GM18867 (cell line): ENCODE measurements at regions not wholly inside any gene's neighbourhood (a gene's known extent, or its start where the extent isn't known, plus 50 kb on each side); places are given as distances from the start of the nearest gene placed in this dataset.

Experiments used
- ATAC-seq: cut with Tn5 transposase; IDR thresholded peaks from one replicate; pipeline ENCODE4 v1.9.1; 2021; ENCODE audit warnings: mild to moderate bottlenecking, moderate library complexity; ENCODE audit not compliant: unreplicated experiment

- no peak for ATAC-seq
Measured at GRCh38 chr1:168959382-168959781, 147.1 kb upstream of the ATP1B1 start.

- ATAC-seq, result no peak
Measured at GRCh38 chr1:168960114-168960513, 146.4 kb upstream of the ATP1B1 start.

DNA sequence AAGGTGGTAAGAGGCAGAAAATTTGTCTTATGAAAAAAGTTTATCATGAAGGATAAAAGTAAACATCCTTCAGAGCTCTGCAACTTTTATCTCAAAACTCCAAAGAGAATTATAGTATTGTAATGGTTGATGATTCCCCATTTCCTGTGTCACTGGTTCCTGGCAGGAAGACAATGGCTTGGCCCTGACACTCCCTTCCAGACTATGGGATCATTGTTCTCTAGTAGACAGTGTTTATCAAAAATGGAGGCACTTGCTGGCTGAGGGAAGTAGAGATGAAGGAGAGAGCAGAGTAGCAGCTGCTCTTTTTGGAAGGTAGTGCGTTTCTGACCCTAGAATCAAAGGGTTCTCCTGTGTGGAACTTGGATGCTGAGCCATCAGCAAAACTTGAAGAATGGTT, 145.9 kb upstream of the ATP1B1 start:
- ATAC-seq, result no peak

DNA sequence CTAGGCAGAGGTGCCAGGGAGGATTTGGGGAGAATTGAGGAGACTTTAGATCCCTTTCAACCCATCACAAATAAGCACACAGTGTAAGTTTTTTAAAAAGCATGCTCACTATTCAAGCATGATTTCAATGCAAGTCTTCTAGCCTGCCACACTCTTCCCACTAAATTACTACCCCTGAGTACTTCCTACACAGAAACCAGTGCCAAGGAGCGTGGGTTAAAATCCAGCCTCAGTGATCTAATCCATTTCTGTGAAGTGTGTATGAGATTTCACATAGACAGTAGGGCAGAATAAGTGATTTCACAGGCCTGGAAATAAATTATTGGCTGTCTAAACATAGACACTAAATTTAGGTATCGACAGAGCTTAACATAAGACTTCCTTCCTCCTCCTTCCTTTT, 142.9 kb upstream of the ATP1B1 start:
- no peak for ATAC-seq

DNA sequence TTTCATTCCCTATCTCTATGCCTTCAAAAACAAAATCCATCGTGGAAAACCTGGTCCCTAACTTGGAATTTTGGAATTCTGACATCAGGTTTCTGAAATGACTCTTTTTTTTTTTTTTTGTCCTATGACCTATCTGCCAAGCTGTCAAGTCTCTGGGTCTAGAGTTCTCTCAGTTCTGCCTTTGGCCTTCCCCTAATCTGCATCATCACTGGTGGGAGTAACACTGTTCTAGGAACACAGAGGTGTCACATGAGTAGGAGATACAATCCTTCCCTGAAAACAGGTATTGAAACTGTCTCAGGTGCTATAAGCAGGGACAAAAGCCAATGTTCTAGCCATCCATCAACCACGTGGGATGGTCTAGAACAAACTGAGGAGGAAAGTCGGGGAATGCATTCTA, 142.0 kb upstream of the ATP1B1 start:
- no peak for ATAC-seq

- no peak for ATAC-seq
Measured at GRCh38 chr1:168966217-168966616, 140.3 kb upstream of the ATP1B1 start.

GRCh38 chr1:168966636-168967035, 139.9 kb upstream of the ATP1B1 start:
- ATAC-seq, result no peak

DNA sequence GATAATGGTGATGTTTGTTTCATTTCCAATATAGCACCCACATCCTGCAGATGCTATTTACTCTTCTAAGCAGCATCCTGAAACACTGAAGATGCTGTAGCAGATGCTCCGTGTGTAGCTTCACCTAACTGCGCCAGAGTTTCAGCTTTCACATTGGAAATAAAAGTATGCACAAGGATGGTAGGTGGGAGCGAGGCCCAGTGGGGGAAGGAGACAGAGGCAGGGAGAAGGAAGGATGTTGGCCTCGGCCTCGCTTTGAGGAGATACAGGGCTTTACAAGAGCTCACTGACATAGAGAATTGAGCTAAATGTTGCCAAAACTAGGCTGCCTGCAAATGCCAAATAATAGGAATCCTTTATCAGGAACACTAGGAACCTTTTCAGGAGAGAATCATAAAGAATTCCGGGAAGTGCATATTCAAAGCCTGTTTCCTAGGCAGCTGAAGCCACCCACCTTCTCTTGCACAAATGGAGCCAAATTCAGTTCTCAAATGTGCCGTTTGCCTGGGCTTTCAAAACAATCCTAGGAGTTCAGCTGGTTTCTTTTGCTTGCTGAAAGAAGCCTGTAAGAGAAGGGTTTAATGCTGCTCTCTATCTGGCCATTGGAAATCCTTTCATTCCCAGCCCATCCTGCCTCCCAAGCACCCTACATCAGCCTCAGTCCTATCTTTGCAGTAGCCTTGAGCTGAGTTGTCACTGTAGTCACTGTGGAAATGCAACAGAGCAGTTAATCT, 135.4 kb upstream of the ATP1B1 start:
- ATAC-seq, result no peak

DNA sequence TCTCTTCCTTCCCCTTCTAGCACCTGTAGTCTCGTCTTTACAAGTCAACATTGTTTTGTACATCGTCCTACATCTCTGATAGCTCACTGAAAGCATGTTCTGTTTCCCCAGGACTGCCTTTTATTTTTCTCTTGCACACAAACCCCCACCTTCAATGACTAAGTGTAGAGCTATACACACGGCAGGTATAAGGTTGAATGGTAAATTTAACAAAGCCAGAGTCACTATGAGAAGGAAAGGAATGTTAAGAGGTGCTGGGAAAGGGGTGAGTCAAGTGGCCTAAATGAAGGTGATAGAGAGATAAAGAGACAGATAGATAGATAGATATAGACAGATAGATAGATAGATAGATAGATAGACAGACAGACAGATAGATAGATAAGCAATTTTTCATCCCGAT, 134.3 kb upstream of the ATP1B1 start:
- no peak for ATAC-seq

- ATAC-seq, result no peak
Measured at GRCh38 chr1:168972887-168973286, 133.6 kb upstream of the ATP1B1 start.

DNA sequence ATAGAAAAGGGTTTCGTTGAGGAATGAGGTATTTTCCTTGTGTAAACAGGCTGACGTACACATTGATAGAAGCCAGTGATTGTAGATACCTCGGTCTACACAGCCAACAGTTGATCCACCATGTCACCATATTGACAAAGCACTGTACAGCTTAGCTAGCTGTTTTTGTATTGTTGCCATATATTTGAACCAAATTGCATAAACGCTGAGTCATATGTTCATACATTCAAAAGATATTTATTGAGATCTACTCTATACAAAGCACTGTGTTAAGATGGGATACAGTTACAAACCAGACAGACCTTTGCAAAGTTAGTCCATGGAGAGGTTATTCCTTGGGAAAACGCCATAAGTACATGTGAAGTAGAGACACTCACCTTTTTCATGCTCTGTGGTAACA, 132.4 kb upstream of the ATP1B1 start:
- no peak for ATAC-seq

DNA sequence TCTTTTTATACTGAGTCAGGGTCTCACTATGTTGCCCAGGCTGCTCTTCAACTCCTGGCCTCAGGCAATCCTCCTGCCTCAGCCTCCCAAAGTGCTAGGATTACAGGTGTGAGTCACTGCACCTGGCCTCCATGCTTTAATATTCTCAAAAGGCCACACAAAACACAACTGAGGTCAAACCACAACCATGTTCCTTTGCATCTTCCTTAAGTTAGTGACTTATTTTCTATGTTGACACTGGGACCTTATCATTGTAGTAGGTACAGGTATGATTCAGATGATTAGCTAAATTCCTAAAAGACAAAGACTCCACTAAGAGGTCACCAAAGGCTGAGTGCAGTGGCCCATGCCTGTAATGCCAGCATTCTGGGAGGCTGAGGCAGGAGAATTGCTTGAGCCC, 131.9 kb upstream of the ATP1B1 start:
- no peak for ATAC-seq

GRCh38 chr1:168976267-168976666, 130.2 kb upstream of the ATP1B1 start:
- ATAC-seq, result no peak

- ATAC-seq, result no peak
Measured at GRCh38 chr1:168977618-168978017, 128.9 kb upstream of the ATP1B1 start.

DNA sequence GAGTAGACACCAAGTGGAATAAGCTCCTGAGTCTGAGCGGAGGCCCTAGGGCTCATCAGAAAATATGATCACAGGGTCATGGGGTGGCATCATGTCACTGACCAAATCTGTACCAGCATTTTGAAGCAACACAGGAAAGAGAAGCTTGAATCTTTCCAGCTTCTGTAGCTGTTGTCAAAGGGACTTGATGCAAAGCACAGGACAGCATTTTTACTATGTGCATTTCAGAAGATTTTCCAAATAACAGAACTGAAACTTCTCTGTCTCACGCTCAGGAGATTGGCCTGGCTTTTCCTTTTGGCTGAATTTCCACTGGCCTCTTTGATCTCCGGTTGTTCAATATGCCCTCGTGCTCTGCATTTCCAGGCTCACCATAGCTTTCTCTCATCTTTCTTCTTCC, 127.2 kb upstream of the ATP1B1 start:
- ATAC-seq, result no peak

GRCh38 chr1:168980180-168980579, 126.3 kb upstream of the ATP1B1 start:
- no peak for ATAC-seq

- no peak for ATAC-seq
Measured at GRCh38 chr1:168980656-168981055, 125.8 kb upstream of the ATP1B1 start.

DNA sequence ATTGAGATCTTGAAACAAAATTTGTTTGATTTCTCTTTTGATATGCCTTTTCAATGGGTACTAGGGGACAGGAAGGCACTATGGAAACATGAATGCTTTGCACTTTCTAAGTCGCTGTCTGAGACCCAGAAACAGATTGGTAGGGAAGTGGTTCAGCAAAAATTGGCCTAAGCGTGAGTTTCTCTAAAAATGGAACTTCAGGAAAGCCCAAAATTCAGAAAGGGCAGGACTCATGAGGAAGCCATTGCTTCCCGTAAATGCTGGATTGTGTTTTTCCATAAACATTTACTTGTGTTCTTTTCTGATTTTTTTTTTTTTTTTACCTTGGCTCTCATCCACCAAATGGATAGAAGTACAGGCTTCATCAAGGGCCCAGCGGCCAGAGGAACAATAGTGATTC, 123.7 kb upstream of the ATP1B1 start:
- ATAC-seq, result no peak

- no peak for ATAC-seq
Measured at GRCh38 chr1:168987330-168987729, 119.2 kb upstream of the ATP1B1 start.

DNA sequence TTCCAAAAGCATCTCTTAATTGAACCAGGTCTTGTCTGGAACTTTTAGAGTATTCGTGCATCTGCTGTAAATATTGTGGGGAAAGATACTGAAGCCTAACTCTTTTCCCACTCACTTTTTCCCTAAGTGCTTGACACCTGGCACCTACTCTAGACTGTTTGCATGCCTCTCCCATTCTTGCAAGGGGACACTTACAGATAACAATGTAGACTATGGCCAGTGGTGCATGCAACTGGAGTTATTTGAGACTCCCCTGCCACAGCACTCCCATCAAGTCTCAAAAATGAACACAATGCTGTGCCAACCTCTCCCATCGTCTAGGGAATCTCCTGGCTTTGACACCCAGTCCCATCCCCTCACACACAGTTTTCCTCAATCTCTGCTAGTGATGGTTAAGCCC, 118.6 kb upstream of the ATP1B1 start:
- no peak for ATAC-seq

DNA sequence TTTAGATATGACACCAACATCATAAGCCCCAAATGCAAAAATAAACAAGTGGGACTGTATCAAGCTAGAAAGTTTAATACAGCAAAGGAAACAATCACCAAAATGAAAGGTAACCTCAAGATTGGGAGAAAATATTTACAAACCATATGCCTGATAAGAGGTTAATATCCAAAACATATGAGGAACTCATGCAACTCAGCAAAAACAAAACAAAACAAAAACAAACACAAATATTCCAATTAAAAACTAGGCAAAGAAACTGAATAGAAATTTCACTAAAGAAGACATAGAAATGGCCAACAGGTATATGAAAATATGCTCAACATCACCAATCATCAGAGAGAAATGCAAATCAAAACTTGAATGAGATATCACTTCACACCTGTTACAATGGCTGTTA, 116.5 kb upstream of the ATP1B1 start:
- no peak for ATAC-seq

GRCh38 chr1:168991667-168992475, 114.6 kb upstream of the ATP1B1 start:
- no peak for ATAC-seq
